Vagina (tissue), 2 donors: ENCODE measurements at regions not wholly inside any gene's neighbourhood (a gene's known extent, or its start where the extent isn't known, plus 50 kb on each side); places are given as distances from the start of the nearest gene placed in this dataset.

Experiments
- DNase-seq, 2 donors: peaks; one replicate each; pipeline ENCODE4 v3.0.0-alpha.2; 2017; ENCODE audit errors: extremely low spot score in 2 of 2
- H3K27ac ChIP-seq: fragments of 200-600 bp; sonication (generic); one replicate; pipeline ENCODE4 v1.5.1; 2019
- H3K27me3 ChIP-seq: fragments of 200-600 bp; sonication (generic); one replicate; pipeline ENCODE4 v1.5.1; 2019
- H3K36me3 ChIP-seq, 2 donors: fragments of 200-600 bp; sonication (generic); one replicate each; pipeline ENCODE4 v1.5.1; 2017 to 2019
- H3K4me1 ChIP-seq: fragments of 200-600 bp; sonication (generic); one replicate; pipeline ENCODE4 v1.5.1; 2019
- H3K4me3 ChIP-seq, 2 donors: fragments of 200-600 bp; sonication (generic); 1 replicate in 1 of 2; 2 replicates in 1 of 2; pipeline ENCODE4 v1.5.1; 2016 to 2019
- H3K9me3 ChIP-seq: fragments of 200-600 bp; sonication (generic); one replicate; pipeline ENCODE4 v1.5.1; 2019
- POLR2A ChIP-seq, 2 donors: fragments of 450-650 bp; IDR thresholded peaks; one replicate each; pipeline ENCODE4 v1.6.1; 2017; ENCODE audit warnings: antibody characterized with exemption in 2 of 2, mild to moderate bottlenecking in 2 of 2, moderate library complexity in 2 of 2
- POLR2AphosphoS5 ChIP-seq, 2 donors: sonication (generic); formaldehyde crosslinking; IDR thresholded peaks; one replicate each; pipeline ENCODE4 v1.9.0; 2017; ENCODE audit warnings: antibody characterized with exemption in 2 of 2, mild to moderate bottlenecking in 2 of 2, low read depth in 1 of 2; ENCODE audit not compliant: insufficient read depth in 1 of 2
- intact Hi-C: fragments of 100-400 bp; cut with DNase I; formaldehyde crosslinking; loops from one replicate; pipeline ENCODE4 v1.15.1; 2023
- TF ChIP-seq, protein P1 (sequence below), 3 experiments: fragments of 450-650 bp in 2 of 3; fragments of 200-600 bp in 1 of 3; sonication (generic) in 1 of 3; IDR thresholded peaks; one replicate each; pipeline ENCODE4 v1.5.1; 2017 to 2019; ENCODE audit warnings: antibody characterized with exemption in 3 of 3, mild to moderate bottlenecking in 2 of 3, moderate library complexity in 2 of 3

DNA sequence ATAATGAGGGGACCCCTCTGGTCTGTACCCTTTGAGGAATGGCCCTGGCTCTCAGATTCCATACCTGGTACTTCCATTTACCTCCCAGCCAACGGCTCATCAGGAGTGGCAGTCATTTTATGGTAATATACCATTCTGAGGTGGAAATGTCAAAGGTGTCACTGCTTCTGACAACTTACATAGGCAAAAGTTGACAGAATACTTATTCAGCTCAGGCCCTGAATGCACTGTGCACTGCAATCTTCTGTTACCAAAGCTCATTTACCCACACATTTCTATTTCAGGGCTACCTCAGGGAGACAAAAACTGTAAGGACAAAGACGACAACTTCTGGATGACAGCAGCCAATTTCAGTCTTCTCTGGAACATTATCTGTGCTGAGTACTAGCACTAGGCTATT, 212.2 kb upstream of the TMEM260 start:
- Histone ChIP-seq H3K4me1 (no peaks in the 10 kb centered on the region), H3K27me3 (no peaks in the 10 kb centered on the region), H3K4me3 (no peak overlapping the region), H3K27ac (no peak overlapping the region), H3K36me3 (no peaks in the 10 kb centered on the region), H3K9me3 (no peaks in the 10 kb centered on the region)
- no peak for DNase-seq
- TF ChIP-seq, protein P1, sequence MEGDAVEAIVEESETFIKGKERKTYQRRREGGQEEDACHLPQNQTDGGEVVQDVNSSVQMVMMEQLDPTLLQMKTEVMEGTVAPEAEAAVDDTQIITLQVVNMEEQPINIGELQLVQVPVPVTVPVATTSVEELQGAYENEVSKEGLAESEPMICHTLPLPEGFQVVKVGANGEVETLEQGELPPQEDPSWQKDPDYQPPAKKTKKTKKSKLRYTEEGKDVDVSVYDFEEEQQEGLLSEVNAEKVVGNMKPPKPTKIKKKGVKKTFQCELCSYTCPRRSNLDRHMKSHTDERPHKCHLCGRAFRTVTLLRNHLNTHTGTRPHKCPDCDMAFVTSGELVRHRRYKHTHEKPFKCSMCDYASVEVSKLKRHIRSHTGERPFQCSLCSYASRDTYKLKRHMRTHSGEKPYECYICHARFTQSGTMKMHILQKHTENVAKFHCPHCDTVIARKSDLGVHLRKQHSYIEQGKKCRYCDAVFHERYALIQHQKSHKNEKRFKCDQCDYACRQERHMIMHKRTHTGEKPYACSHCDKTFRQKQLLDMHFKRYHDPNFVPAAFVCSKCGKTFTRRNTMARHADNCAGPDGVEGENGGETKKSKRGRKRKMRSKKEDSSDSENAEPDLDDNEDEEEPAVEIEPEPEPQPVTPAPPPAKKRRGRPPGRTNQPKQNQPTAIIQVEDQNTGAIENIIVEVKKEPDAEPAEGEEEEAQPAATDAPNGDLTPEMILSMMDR (IDR thresholded peaks at IDR 0.05) = no peak
- TF ChIP-seq POLR2A (IDR thresholded peaks at IDR 0.05) (no peak), POLR2AphosphoS5 (IDR thresholded peaks at IDR 0.05; ENCODE audit: insufficient read depth in 1 of 2, low read depth in 1 of 2) (no peak)
- intact Hi-C loops = no loop called here

DNA sequence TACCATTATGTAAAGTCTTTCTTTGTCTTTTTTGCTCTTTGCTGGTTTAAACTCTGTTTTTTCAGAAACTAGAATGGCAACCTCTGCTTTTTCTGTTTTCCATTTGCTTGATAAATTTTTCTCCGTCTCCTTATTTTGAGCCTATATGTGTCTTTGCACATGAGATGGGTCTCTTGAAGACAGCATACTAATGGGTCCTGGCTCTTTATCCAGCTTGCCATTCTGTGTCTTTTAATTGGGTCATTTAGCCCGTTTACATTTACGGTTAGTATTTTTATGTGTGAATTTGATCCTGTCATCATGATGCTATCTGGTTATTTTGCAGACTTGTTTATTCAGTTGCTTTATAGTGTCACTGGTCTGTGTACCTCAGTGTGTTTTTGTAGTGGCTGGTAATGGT, 207.9 kb upstream of the TMEM260 start:
- H3K36me3 ChIP-seq = no peaks in the 10 kb centered on the region
- TF ChIP-seq POLR2AphosphoS5 (IDR thresholded peaks at IDR 0.05; ENCODE audit: insufficient read depth in 1 of 2, low read depth in 1 of 2) = no peak
- TF ChIP-seq POLR2A (IDR thresholded peaks at IDR 0.05) = no peak
- TF ChIP-seq, protein P1 (IDR thresholded peaks at IDR 0.05) = no peak
- no peaks in the 10 kb centered on the region for H3K27me3 ChIP-seq
- no peak overlapping the region for H3K27ac ChIP-seq
- no peaks in the 10 kb centered on the region for H3K9me3 ChIP-seq
- no peak for DNase-seq
- intact Hi-C loops = no loop called here
- no peak overlapping the region for H3K4me3 ChIP-seq
- H3K4me1 ChIP-seq = no peaks in the 10 kb centered on the region

DNA sequence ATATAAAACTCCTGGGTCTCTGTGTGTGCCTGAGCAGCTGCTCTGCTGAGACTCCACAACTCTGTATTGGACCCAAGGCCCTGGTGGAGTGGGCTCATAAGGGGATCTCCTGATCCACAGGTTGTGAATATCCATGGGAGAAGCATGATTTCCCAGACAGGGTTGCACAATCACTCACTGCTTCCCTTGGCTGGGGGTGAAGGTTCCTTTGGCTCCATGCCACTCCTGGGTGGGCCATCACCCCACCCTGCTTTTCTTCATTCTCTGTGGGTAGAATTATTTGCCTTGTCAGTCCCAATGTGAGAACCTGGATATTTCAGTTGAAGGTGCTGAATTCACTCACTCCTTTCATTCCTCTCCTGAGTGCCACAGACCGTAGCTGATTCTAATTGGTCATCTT, 205.2 kb upstream of the TMEM260 start:
- DNase-seq = no peak
- peaks cover 10% of the 10 kb centered on the region for H3K4me1 ChIP-seq
- no peak overlapping the region for H3K27ac ChIP-seq
- H3K27me3 ChIP-seq = no peaks in the 10 kb centered on the region
- intact Hi-C loops = no loop called here
- no peaks in the 10 kb centered on the region for H3K36me3 ChIP-seq
- H3K9me3 ChIP-seq = no peaks in the 10 kb centered on the region
- no peak overlapping the region for H3K4me3 ChIP-seq
- TF ChIP-seq, protein P1 (IDR thresholded peaks at IDR 0.05) = no peak
- TF ChIP-seq POLR2A (IDR thresholded peaks at IDR 0.05) = no peak
- TF ChIP-seq POLR2AphosphoS5 (IDR thresholded peaks at IDR 0.05; ENCODE audit: insufficient read depth in 1 of 2, low read depth in 1 of 2) = no peak

DNA sequence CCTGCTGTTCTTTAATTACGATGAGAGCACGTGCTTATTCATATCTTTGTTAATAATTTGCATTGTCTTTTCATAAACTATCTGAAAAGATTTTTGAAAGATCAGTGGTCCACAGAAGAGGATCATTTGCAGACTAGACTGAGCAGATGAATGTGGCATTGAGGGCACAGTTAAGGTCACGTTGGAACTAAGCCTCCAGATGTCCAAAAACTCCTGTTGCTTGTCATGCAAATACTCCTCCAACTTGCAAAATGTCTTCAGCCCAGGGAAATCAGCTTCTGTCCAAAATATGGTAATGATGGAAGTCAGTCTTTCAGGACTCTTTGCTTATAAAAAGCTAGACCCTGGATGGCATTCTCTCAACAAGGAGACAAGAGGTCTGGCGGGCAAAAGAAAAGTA, 201.6 kb upstream of the TMEM260 start:
- Histone ChIP-seq H3K9me3 (peaks cover 6% of the 10 kb centered on the region), H3K4me3 (no peak overlapping the region), H3K4me1 (peaks cover 19% of the 10 kb centered on the region), H3K36me3 (no peaks in the 10 kb centered on the region), H3K27ac (peak overlapping the region; percentile 70), H3K27me3 (no peaks in the 10 kb centered on the region)
- TF ChIP-seq POLR2A (IDR thresholded peaks at IDR 0.05) (no peak), POLR2AphosphoS5 (IDR thresholded peaks at IDR 0.05; ENCODE audit: insufficient read depth in 1 of 2, low read depth in 1 of 2) (no peak)
- TF ChIP-seq, protein P1 (IDR thresholded peaks at IDR 0.05) = no peak
- intact Hi-C loops = no loop called here
- DNase-seq = no peak

DNA sequence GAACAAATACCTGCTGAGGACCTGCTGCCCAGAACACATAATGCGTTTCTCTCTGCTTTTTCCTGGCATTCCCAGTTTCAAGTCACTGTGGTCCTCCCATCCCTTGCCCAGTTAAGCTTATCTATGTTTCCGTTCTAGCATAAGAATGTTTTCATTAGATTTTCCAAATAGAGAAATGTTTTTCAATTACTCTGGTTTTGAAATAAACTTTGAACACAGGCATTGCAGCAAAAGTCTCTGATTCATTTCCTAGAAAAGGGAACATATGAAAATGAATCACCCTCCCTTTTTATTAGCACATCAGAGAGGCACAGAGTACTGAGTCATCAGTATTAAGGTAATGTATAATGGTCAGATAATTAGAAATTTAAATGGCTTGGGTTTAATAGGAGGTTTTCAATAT, 201.1 kb upstream of the TMEM260 start:
- intact Hi-C loops = no loop called here
- H3K36me3 ChIP-seq = no peaks in the 10 kb centered on the region
- peaks cover 19% of the 10 kb centered on the region for H3K4me1 ChIP-seq
- peak overlapping the region; percentile 70 for H3K27ac ChIP-seq
- H3K9me3 ChIP-seq = peaks cover 6% of the 10 kb centered on the region
- no peak for DNase-seq
- no peaks in the 10 kb centered on the region for H3K27me3 ChIP-seq
- no peak overlapping the region for H3K4me3 ChIP-seq
- TF ChIP-seq POLR2AphosphoS5 (IDR thresholded peaks at IDR 0.05; ENCODE audit: insufficient read depth in 1 of 2, low read depth in 1 of 2) = peak in 1 of 2 donors; percentile 79
- no peak for TF ChIP-seq POLR2A (IDR thresholded peaks at IDR 0.05)
